ENCODE measurements at regions not wholly inside any gene's neighbourhood (a gene's known extent, or its start where the extent isn't known, plus 50 kb on each side); places are given as distances from the start of the nearest gene placed in this dataset.

DNA sequence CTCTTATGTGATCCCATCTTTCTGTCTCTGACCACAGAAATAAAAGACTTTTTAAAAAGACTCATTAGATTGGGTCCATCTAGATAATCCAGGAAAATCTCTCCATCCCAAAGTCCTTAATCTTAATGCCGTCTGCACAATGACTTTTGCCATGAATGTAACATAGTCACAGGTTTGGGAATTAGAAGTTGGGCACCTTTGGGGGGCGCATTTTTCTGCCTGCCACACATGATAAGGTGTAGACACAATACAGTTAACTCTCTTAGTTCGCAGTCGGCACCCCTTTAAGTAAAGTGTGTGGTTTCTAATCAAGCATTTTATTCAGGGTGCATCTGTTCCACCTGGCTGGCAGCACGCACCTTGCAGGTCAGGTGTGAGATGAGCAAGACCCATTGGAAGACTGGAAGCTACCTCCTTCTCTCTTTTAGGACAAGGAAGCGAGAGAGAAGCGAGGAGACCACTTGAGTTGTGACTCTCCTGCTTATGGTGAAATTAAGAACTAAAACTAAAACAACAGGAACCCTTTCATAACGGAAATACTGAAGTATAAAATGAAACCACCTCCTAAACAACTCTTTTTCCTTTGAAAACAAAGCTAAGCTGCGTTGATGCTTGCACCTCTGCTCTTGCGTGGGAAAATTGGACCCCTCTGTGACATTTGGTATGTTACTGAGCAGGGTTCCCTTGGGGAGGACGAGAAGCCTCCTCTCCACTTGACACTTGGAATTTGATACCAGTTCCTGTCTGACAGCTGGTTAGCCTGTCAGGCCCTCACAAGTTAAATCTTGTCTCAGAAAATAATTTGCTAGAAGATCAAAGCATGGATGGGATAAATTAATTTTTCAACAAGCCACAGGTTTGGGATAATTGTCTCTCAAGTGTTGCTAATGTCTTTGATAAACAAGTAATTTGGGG is 304.6 kb upstream of the DMRT1 start:
- no peak for ATAC-seq (ENCODE audit: low read depth)
- H2AFZ ChIP-seq (replicated peaks; ENCODE audit: low read length, poor library complexity): no peak overlapping the region
- TF ChIP-seq MAFK (IDR thresholded peaks at IDR 0.05; ENCODE audit: low read depth, low read length): no peak
- no peak for TF ChIP-seq FOS (IDR thresholded peaks at IDR 0.05; ENCODE audit: low read depth, low read length)
- no peak for TF ChIP-seq USF2 (IDR thresholded peaks at IDR 0.05; ENCODE audit: low read depth, low read length)
- TF ChIP-seq POLR2A (IDR thresholded peaks at IDR 0.05; ENCODE audit: low read depth, low read length): no peak
- TF ChIP-seq RFX5 (IDR thresholded peaks at IDR 0.05; ENCODE audit: low read depth, low read length): no peak
- no peak for TF ChIP-seq MXI1 (IDR thresholded peaks at IDR 0.05; ENCODE audit: borderline replicate concordance, low read depth, low read length)
- no peak for TF ChIP-seq CEBPB (IDR thresholded peaks at IDR 0.05; ENCODE audit: low read depth, low read length)
- no peak for TF ChIP-seq RCOR1 (IDR thresholded peaks at IDR 0.05; ENCODE audit: insufficient replicate concordance, low read length)
- TF ChIP-seq SMC3 (IDR thresholded peaks at IDR 0.05; ENCODE audit: low read depth, low read length): no peak
- no peak for TF ChIP-seq RAD21 (IDR thresholded peaks at IDR 0.05; ENCODE audit: low read length)
- no peak for TF ChIP-seq NFE2L2 (IDR thresholded peaks at IDR 0.05; ENCODE audit: low read depth, low read length)
- TF ChIP-seq CHD1 (IDR thresholded peaks at IDR 0.05; ENCODE audit: low read depth, low read length): no peak
- no peak for TF ChIP-seq MAZ (IDR thresholded peaks at IDR 0.05; ENCODE audit: borderline replicate concordance, low read depth, low read length)
- TF ChIP-seq, protein P1, sequence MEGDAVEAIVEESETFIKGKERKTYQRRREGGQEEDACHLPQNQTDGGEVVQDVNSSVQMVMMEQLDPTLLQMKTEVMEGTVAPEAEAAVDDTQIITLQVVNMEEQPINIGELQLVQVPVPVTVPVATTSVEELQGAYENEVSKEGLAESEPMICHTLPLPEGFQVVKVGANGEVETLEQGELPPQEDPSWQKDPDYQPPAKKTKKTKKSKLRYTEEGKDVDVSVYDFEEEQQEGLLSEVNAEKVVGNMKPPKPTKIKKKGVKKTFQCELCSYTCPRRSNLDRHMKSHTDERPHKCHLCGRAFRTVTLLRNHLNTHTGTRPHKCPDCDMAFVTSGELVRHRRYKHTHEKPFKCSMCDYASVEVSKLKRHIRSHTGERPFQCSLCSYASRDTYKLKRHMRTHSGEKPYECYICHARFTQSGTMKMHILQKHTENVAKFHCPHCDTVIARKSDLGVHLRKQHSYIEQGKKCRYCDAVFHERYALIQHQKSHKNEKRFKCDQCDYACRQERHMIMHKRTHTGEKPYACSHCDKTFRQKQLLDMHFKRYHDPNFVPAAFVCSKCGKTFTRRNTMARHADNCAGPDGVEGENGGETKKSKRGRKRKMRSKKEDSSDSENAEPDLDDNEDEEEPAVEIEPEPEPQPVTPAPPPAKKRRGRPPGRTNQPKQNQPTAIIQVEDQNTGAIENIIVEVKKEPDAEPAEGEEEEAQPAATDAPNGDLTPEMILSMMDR (conservative IDR thresholded peaks at IDR 0.05; ENCODE audit: low read depth, low read length): no peak
- no peak for TF ChIP-seq BHLHE40 (IDR thresholded peaks at IDR 0.05; ENCODE audit: low read depth, low read length)

More for the DNA sequence above, 304.6 kb upstream of the DMRT1 start:
- no peak overlapping the region; the same call in 1 of the 2 replicates for H3K4me2 ChIP-seq (ENCODE audit: low read depth, low read length)
- CTCF ChIA-PET: no interaction called here
- intact Hi-C loops (cut with micrococcal nuclease): no loop called here
- H3K23ac ChIP-seq (ENCODE audit: low read depth, low read length): no peak overlapping the region
- no TSS peak for BruUV-seq (replicated peaks)
- no peak overlapping the region for H2AK9ac ChIP-seq (replicated peaks; ENCODE audit: low read depth, low read length, poor library complexity)
- no peak overlapping the region for H2BK20ac ChIP-seq (ENCODE audit: low read depth, low read length)
- H3K36me3 ChIP-seq (ENCODE audit: control insufficient read depth, insufficient read depth, low read length): no peaks in the 10 kb centered on the region
- no peak overlapping the region for H3K18ac ChIP-seq (ENCODE audit: low read depth, low read length)
- no peak overlapping the region for H2BK5ac ChIP-seq (ENCODE audit: low read depth, low read length, poor library complexity, severe bottlenecking)
- H3K9me3 ChIP-seq (ENCODE audit: control insufficient read depth, insufficient read depth, low read length): no peaks in the 10 kb centered on the region
- dilution Hi-C loops (cut with HindIII; ENCODE audit: low sequenced_read_pairs, unreplicated experiment): no loop called here
- H3K79me1 ChIP-seq (ENCODE audit: low read depth in 1 of 2, low read length in 2 of 2): no peaks in the 10 kb centered on the region
- no peaks in the 10 kb centered on the region; the same call in 1 of the 2 replicates for H3K27me3 ChIP-seq (ENCODE audit: control insufficient read depth, insufficient read depth, low read length)
- no peak overlapping the region for H4K5ac ChIP-seq (ENCODE audit: low read depth, low read length)
- H3K4ac ChIP-seq (ENCODE audit: low read depth, low read length): no peak overlapping the region
- no peak overlapping the region for H4K91ac ChIP-seq (ENCODE audit: insufficient read depth, low read depth, low read length)
- H3K4me3 ChIP-seq (ENCODE audit: insufficient read depth, low read depth, low read length): no peak overlapping the region
- H3K9ac ChIP-seq (ENCODE audit: low read depth, low read length): no peak overlapping the region
- POLR2A ChIA-PET (ENCODE audit: unreplicated experiment): no interaction called here
- H2AK5ac ChIP-seq (ENCODE audit: low read depth, low read length): no peak overlapping the region
- no peak overlapping the region for H3K14ac ChIP-seq (replicated peaks; ENCODE audit: low read depth, low read length)
- WGBS, 2 experiments (ENCODE audit: extremely low coverage in 2 of 2, insufficient read length in 1 of 2): no CpG with 5 or more reads among the region's 11 CpGs
- no peak for DNase-seq
- no peak overlapping the region for H2BK120ac ChIP-seq (ENCODE audit: low read depth, low read length)
- no peak overlapping the region for H2BK15ac ChIP-seq (ENCODE audit: low read depth, low read length)
- H3K27ac ChIP-seq (ENCODE audit: insufficient read depth, low read length): no peak overlapping the region
- in situ Hi-C loops (cut with MboI; ENCODE audit: low sequenced_read_pairs): no loop called here
- no peak overlapping the region for H4K8ac ChIP-seq (ENCODE audit: low read depth in 2 of 2, low read length in 2 of 2)
- no peaks in the 10 kb centered on the region for H3K9me1 ChIP-seq (ENCODE audit: insufficient read depth, low read length)
- H3K56ac ChIP-seq (ENCODE audit: extremely low read depth, insufficient read depth, low read length): no peak overlapping the region
- H3K4me1 ChIP-seq (ENCODE audit: control insufficient read depth, insufficient read depth, low read length): no peaks in the 10 kb centered on the region
- H4K20me1 ChIP-seq (ENCODE audit: insufficient read depth, low read length): no peaks in the 10 kb centered on the region

All from IMR-90 (cell line).